ENCODE measurements at regions not wholly inside any gene's neighbourhood (a gene's known extent, or its start where the extent isn't known, plus 50 kb on each side); places are given as distances from the start of the nearest gene placed in this dataset.

DNA sequence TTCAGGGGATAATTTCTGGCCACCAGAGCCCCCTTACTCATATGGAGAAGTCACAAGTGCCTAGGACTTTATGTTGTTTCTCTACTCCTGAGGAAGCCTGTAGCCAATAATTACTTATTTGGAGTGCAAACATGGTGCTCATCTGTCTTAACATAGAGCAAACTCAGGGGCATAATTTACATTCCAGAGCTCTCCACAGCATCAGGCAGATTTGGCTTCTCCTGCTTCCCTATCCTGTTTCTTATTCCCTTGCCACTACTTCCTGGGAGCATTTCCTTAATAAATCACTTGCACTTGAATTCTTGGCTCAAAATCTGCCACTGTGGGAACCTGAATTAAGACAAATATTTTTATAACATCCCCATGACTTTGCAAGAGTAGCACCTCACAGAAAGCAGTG lies 960.9 kb downstream of the SOCS6 start:
- intact Hi-C loops (cut with DNase I; ENCODE audit: low total_unique reads) = no loop called here
- TF ChIP-seq, protein P1, sequence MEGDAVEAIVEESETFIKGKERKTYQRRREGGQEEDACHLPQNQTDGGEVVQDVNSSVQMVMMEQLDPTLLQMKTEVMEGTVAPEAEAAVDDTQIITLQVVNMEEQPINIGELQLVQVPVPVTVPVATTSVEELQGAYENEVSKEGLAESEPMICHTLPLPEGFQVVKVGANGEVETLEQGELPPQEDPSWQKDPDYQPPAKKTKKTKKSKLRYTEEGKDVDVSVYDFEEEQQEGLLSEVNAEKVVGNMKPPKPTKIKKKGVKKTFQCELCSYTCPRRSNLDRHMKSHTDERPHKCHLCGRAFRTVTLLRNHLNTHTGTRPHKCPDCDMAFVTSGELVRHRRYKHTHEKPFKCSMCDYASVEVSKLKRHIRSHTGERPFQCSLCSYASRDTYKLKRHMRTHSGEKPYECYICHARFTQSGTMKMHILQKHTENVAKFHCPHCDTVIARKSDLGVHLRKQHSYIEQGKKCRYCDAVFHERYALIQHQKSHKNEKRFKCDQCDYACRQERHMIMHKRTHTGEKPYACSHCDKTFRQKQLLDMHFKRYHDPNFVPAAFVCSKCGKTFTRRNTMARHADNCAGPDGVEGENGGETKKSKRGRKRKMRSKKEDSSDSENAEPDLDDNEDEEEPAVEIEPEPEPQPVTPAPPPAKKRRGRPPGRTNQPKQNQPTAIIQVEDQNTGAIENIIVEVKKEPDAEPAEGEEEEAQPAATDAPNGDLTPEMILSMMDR (IDR thresholded peaks at IDR 0.05) = no peak
- no peak for TF ChIP-seq POLR2A (IDR thresholded peaks at IDR 0.05)
- no peak overlapping the region for H3K4me3 ChIP-seq (ENCODE audit: low read depth, poor library complexity, severe bottlenecking)
- DNase-seq (ENCODE audit: low spot score in 2 of 2) = no peak

DNA sequence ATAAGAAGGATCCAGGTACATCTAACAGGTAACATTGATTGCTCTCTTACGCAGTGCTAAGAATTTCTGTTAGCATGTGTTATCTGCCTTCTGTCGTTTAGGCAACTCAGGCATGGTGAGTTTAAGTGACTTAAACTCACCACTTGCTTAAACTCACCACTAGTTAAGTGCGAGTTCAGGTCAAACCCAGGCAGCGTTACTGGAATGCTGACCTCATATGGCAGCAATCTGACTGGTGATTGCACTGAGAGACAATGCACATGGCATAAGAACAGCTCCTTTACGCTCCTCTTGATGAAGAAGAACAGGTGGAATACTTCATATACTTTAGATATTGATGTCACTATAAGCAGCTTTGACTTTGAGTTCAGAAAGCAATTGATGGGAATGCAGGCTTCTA lies 954.1 kb downstream of the SOCS6 start:
- no peak overlapping the region for H3K4me3 ChIP-seq (ENCODE audit: low read depth, poor library complexity, severe bottlenecking)
- intact Hi-C loops (cut with DNase I; ENCODE audit: low total_unique reads) = no loop called here
- no peak for DNase-seq (ENCODE audit: low spot score in 2 of 2)
- 70 to 73% methylated on average over 5 of the region's 5 CpGs for WGBS, 2 donors
- TF ChIP-seq POLR2A (IDR thresholded peaks at IDR 0.05) = no peak
- TF ChIP-seq, protein P1 (IDR thresholded peaks at IDR 0.05) = no peak

DNA sequence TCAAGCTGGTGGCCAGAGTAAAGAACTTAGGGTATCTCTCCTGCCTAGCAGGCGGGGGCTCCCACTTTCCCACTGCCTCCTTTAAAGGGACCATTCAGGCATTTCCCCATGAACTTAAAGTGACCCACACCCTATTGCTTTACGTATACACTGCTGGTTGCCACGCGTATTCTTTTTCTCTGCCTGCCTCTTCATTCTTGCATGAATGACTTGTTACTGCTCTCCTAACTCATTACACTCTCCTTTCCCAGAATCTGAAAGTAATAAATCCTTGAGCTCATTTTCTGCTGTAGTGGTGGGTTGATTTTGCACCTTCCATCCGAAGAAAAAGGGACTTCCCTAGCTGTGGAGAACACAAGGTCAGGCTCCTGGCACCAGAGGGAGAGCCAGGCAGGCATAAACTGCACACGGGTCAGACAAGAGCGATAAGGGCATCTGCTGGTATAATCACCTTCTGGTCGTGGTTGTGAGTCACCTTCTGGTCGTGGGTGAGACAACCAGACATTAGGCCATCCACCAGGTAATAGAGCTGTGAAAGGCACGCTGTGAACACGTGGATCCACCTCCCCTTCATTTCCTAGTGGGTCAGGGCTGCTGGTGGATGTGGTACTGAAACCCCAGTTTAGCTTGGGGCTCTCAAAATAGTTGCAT lies 950.3 kb downstream of the SOCS6 start:
- TF ChIP-seq, protein P1 (IDR thresholded peaks at IDR 0.05) = no peak
- TF ChIP-seq POLR2A (IDR thresholded peaks at IDR 0.05) = no peak
- intact Hi-C loops (cut with DNase I; ENCODE audit: low total_unique reads) = no loop called here
- WGBS, 2 donors = 70 to 78% methylated on average over 11 of the region's 11 CpGs
- DNase-seq (ENCODE audit: low spot score in 2 of 2) = no peak
- H3K4me3 ChIP-seq (ENCODE audit: low read depth, poor library complexity, severe bottlenecking) = no peak overlapping the region

DNA sequence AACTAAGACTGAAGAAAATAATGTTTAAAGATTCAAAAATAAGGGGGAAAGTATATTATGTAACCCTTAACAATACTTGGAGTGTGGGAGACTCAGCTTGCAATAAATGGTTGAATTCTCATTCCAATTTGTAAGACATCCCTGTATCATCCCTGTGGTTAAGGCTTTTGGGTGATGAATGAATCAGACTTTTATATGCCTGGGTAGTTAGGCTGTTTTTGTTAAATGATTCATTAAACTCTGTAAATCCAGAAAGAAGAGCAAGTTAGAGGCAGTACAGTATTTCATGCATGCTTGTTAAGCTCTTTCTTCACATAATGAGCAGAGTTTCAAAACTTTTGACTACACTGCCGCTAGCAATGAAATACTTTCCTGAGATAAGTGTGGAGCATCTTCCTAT lies 948.8 kb downstream of the SOCS6 start:
- WGBS, 2 donors = 89 to 92% methylated on average over 1 of the region's 1 CpG
- TF ChIP-seq POLR2A (IDR thresholded peaks at IDR 0.05) = no peak
- TF ChIP-seq, protein P1 (IDR thresholded peaks at IDR 0.05) = no peak
- no peak for DNase-seq (ENCODE audit: low spot score in 2 of 2)
- intact Hi-C loops (cut with DNase I; ENCODE audit: low total_unique reads) = no loop called here
- no peak overlapping the region for H3K4me3 ChIP-seq (ENCODE audit: low read depth, poor library complexity, severe bottlenecking)

DNA sequence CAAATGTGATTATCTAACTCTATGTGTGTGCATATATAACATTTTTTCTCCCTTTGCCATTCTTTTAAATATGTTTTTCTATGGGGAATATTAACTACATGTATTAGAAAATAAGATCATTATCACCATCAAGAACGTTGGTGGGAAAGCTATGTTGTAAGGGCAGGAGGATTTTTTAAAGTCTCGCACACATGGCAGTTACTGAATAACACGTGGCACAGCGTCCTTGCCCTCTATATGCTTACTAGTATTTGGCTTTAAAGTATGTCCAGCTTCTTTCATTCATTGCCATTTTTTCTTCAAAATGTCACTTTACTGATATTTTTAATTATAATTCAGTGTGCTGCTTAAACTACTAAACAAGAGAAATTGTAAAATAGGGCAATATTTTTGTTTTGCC lies 944.3 kb downstream of the SOCS6 start:
- TF ChIP-seq, protein P1 (IDR thresholded peaks at IDR 0.05) = no peak
- TF ChIP-seq POLR2A (IDR thresholded peaks at IDR 0.05) = no peak

DNA sequence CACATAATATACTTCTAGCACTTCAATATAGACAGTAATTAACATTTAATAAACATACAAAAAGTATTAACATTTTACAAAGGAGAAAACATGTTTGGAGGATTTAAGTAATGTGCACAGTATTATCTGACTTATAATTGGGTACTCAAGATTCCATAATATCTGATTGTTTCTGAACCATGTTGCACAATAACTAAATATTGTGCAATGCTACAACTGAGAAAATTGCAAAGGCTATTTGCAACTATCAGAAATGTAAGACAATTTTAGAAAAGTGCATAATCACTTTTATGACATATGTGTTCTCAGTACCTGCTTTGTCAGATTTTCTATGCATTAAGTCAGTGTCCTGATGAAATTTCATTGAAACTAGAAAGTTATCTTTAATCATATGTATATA lies 934.6 kb downstream of the SOCS6 start:
- H3K4me3 ChIP-seq (ENCODE audit: low read depth, poor library complexity, severe bottlenecking) = no peak overlapping the region
- intact Hi-C loops (cut with DNase I; ENCODE audit: low total_unique reads) = no loop called here
- no peak for DNase-seq (ENCODE audit: low spot score in 2 of 2)
- TF ChIP-seq, protein P1 (IDR thresholded peaks at IDR 0.05) = no peak
- no peak for TF ChIP-seq POLR2A (IDR thresholded peaks at IDR 0.05)

More for the DNA sequence above, 944.3 kb downstream of the SOCS6 start:
- DNase-seq (ENCODE audit: low spot score in 2 of 2) = no peak
- H3K4me3 ChIP-seq (ENCODE audit: low read depth, poor library complexity, severe bottlenecking) = no peak overlapping the region
- intact Hi-C loops (cut with DNase I; ENCODE audit: low total_unique reads) = no loop called here
- WGBS, 2 donors = 71 to 76% methylated on average over 4 of the region's 4 CpGs
